Mucosa of descending colon (tissue), 3 donors: ENCODE measurements at regions not wholly inside any gene's neighbourhood (a gene's known extent, or its start where the extent isn't known, plus 50 kb on each side); places are given as distances from the start of the nearest gene placed in this dataset.

ENCODE experiments used
- ATAC-seq: fragments of 200-7000 bp; cut with Tn5 transposase; one replicate; pipeline ENCODE4 v1.9.1; 2020; ENCODE audit warnings: mild to moderate bottlenecking, moderate library complexity
- DNase-seq, 3 donors: peaks; one replicate each; pipeline ENCODE4 v3.0.0-alpha.2; 2020
- H3K36me3 ChIP-seq: fragments of 200-600 bp; one replicate; pipeline ENCODE4 v1.8.0; 2021; ENCODE audit warnings: low read depth, mild to moderate bottlenecking
- H3K4me1 ChIP-seq: fragments of 200-600 bp; one replicate; pipeline ENCODE4 v1.8.0; 2021; ENCODE audit warnings: low read depth, mild to moderate bottlenecking
- H3K4me3 ChIP-seq: fragments of 200-600 bp; one replicate; pipeline ENCODE4 v1.8.0; 2021; ENCODE audit warnings: mild to moderate bottlenecking
- H3K9me3 ChIP-seq: fragments of 200-600 bp; one replicate; pipeline ENCODE4 v1.8.0; 2021; ENCODE audit warnings: mild to moderate bottlenecking
- intact Hi-C, 2 donors: fragments of 100-400 bp; cut with DNase I in 1 of 2; cut with micrococcal nuclease in 1 of 2; formaldehyde crosslinking; loops; one replicate each; pipeline versions ENCODE4 v1.11.0 to v1.11.1; 2022; cut with DNase I, micrococcal nuclease
- TF ChIP-seq, protein P1 (sequence below): fragments of 200-600 bp; IDR thresholded peaks from one replicate; pipeline ENCODE4 v1.8.0; 2022; ENCODE audit warnings: antibody characterized with exemption, mild to moderate bottlenecking
- donor health status: DM: no; HTN: no; CAD: no; lungs with moderate emphysema.
- donor health status: DM: no; HTN: no; CAD: no.
- donor health status: DM: no; HTN: yes; CAD: no.

DNA sequence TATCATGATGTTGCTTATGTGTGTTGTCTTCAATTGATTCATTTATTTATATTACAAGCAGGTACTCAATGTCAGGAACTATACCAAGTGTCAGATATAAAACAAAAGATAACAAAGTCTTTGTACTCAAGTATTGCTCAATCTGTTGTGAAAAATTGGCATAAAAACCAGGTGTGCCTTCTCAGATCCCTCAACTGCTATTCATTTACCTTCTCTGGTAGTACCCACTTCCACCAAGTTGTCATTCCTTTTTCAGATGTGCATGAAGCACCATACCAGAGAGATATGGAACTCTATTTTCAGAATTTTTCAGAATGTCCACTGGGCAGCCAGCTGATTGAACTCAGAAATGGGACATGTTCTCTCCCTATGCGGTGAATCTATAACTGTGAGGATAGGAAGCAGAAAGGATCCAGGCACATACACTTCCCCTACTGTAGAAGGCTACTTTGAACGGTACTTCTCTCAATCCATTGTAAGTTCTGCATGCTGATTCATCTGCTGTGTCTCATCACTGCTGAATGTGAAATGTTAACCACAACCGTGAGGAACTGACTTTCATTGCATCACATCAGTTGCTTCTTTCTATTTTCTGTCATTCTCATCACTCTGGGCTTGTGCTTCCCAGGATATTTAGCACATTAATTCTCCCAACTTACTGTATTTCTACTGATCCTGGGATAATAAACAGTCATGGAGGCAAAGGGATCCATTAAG, 1621.3 kb downstream of the SUCLG1 start:
- Histone ChIP-seq H3K4me3 (no peak overlapping the region), H3K9me3 (no peaks in the 10 kb centered on the region), H3K36me3 (no peaks in the 10 kb centered on the region), H3K4me1 (no peaks in the 10 kb centered on the region)
- DNase-seq (no peak), ATAC-seq (no peak)
- intact Hi-C loops = no loop called here
- TF ChIP-seq, protein P1, sequence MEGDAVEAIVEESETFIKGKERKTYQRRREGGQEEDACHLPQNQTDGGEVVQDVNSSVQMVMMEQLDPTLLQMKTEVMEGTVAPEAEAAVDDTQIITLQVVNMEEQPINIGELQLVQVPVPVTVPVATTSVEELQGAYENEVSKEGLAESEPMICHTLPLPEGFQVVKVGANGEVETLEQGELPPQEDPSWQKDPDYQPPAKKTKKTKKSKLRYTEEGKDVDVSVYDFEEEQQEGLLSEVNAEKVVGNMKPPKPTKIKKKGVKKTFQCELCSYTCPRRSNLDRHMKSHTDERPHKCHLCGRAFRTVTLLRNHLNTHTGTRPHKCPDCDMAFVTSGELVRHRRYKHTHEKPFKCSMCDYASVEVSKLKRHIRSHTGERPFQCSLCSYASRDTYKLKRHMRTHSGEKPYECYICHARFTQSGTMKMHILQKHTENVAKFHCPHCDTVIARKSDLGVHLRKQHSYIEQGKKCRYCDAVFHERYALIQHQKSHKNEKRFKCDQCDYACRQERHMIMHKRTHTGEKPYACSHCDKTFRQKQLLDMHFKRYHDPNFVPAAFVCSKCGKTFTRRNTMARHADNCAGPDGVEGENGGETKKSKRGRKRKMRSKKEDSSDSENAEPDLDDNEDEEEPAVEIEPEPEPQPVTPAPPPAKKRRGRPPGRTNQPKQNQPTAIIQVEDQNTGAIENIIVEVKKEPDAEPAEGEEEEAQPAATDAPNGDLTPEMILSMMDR = no peak

DNA sequence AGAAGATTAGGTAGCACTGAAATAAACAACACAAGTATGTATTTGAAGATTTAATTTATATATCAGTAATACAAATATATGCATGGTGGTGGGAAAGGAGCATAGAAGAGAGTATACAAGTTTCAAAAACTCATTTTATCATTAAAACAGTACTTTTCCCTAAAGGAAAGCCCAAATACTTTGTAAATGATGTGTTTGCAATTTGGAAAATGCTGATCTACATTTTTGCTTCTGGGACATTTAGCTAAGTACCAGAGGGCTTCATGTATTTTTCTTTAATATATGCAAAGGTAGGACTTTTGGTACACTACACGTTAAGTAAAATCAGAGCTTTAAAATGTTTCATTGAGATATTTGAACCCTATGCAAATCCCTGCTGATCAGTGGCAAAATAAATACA, 1624.2 kb downstream of the SUCLG1 start:
- intact Hi-C loops = no loop called here
- Histone ChIP-seq H3K9me3 (no peaks in the 10 kb centered on the region), H3K4me3 (no peak overlapping the region), H3K4me1 (no peaks in the 10 kb centered on the region), H3K36me3 (no peaks in the 10 kb centered on the region)
- ATAC-seq = no peak
- DNase-seq = no peak
- TF ChIP-seq, protein P1 = no peak

DNA sequence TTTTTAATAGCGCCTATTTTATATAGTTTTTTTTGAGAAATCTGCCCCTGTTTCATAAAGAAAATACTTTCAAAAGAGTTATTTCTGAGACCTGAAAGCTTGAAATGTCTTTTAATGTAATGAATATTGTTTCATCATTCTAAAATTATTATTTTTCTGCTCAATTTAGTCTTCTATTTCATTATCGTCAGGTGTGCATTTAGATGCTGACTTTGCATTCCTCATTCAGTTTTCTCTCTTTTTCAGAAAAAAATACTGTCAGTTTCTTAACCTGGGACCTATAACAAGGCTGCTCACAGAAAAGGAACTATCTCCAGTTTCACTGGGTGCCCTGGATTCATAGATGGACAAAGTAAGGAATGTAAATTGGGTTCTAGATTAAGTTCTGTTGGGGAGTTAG, 1631.7 kb downstream of the SUCLG1 start:
- intact Hi-C loops = no loop called here
- H3K9me3 ChIP-seq = no peaks in the 10 kb centered on the region
- ATAC-seq (no peak), DNase-seq (no peak)
- H3K4me1 ChIP-seq = no peaks in the 10 kb centered on the region
- no peaks in the 10 kb centered on the region for H3K36me3 ChIP-seq
- TF ChIP-seq, protein P1 = no peak
- H3K4me3 ChIP-seq = no peak overlapping the region

DNA sequence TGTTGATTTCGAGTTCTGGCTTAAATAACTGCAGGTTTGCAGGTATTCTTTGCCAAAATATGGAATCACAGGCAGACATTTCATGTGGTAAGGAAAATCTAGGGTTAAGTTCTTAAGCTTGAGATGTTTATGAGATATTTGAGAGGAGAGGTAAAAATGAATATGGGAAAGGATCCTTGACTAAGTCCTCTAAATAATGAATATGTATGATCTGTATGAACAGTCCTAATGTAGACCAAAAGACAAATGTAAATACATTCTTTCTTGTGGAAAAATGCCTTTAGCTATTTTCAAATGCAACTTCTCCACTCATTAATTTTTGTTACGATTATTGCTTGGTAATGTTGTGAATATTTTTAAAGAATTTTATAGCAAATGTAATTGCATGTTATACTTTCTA, 1632.6 kb downstream of the SUCLG1 start:
- TF ChIP-seq, protein P1 = no peak
- ATAC-seq = no peak
- intact Hi-C loops = no loop called here
- DNase-seq = no peak
- Histone ChIP-seq H3K4me3 (no peak overlapping the region), H3K9me3 (no peaks in the 10 kb centered on the region), H3K4me1 (no peaks in the 10 kb centered on the region), H3K36me3 (no peaks in the 10 kb centered on the region)

DNA sequence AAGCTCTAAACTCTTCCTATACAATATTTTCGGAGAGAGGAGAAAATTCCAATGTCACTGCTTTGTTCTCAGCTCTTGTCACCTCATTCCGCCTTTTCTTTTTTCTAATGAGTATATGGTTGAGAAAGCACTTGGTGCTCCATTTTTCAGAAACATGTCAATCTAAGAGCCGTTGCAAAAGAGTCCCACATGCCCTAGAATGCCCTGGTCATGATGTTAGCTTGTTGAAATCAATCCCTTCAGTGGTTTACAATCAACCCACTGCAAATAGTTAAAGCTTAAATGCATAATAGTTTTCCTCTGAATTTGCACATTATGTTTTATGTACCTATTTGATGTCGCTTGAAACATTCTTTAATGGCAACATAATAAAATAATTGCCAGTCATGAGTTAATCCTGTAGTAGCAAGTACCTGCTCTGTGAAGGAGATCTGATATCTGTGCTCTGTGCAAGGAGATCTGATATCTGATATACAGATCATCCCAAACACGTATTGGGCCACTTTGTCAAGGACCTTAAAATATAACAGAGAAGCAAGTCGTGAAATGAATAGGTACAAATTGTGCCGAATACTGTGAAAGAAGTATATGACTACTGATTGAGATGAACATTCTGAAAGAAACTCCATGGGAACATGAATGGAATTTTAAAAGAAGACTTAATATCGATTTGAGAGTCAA, 1633.5 kb downstream of the SUCLG1 start:
- Histone ChIP-seq H3K36me3 (no peaks in the 10 kb centered on the region), H3K4me1 (no peaks in the 10 kb centered on the region), H3K4me3 (no peak overlapping the region), H3K9me3 (no peaks in the 10 kb centered on the region)
- DNase-seq = no peak
- TF ChIP-seq, protein P1 = no peak
- intact Hi-C loops = no loop called here
- ATAC-seq = no peak
